Heart left ventricle (tissue), 16 donors: ENCODE measurements at regions not wholly inside any gene's neighbourhood (a gene's known extent, or its start where the extent isn't known, plus 50 kb on each side); places are given as distances from the start of the nearest gene placed in this dataset.
"Not testable (repeated sequence)": the region's sequence is repeated elsewhere in the genome, so short reads cannot be mapped to it uniquely, and the experiment has no call there.

Experiments
- ATAC-seq, 4 donors: fragments of 200-7000 bp; cut with Tn5 transposase; one replicate each; pipeline ENCODE4 v1.9.1; 2020 to 2022; ENCODE audit warnings: moderate library complexity in 4 of 4, mild to moderate bottlenecking in 3 of 4, moderate number of reproducible peaks in 1 of 4
- DNase-seq, 5 donors: peaks; one replicate each; pipeline ENCODE4 v3.0.0-alpha.2; 2020
- H3K27ac ChIP-seq, 12 donors: fragments of 200-600 bp; sonication (generic) in 4 of 12; one replicate each; pipeline versions ENCODE4 v1.5.0 to v1.8.0; 2016 to 2022; ENCODE audit warnings: mild to moderate bottlenecking in 2 of 12
- H3K27me3 ChIP-seq, 9 donors: fragments of 200-600 bp; sonication (generic) in 2 of 9; one replicate each; pipeline versions ENCODE4 v1.5.1 to v1.8.0; 2016 to 2022; ENCODE audit warnings: mild to moderate bottlenecking in 3 of 9
- H3K36me3 ChIP-seq, 9 donors: fragments of 200-600 bp; sonication (generic) in 2 of 9; one replicate each; pipeline versions ENCODE4 v1.5.0 to v1.8.0; 2018 to 2022; ENCODE audit warnings: mild to moderate bottlenecking in 2 of 9
- H3K4me1 ChIP-seq, 12 donors: fragments of 200-600 bp; sonication (generic) in 4 of 12; one replicate each; pipeline versions ENCODE4 v1.5.0 to v1.8.0; 2016 to 2022; ENCODE audit warnings: mild to moderate bottlenecking in 3 of 12
- H3K4me3 ChIP-seq, 12 donors: fragments of 200-600 bp; sonication (generic) in 4 of 12; one replicate each; pipeline versions ENCODE4 v1.5.0 to v1.8.0; 2017 to 2022; ENCODE audit warnings: mild to moderate bottlenecking in 9 of 12, moderate library complexity in 4 of 12
- H3K9me3 ChIP-seq, 12 donors: fragments of 200-600 bp; sonication (generic) in 4 of 12; one replicate each; pipeline versions ENCODE4 v1.5.0 to v1.8.0; 2016 to 2022; ENCODE audit warnings: mild to moderate bottlenecking in 1 of 12
- CTCF ChIP-seq, 12 donors: fragments of 200-600 bp; sonication (generic) in 4 of 12; IDR thresholded peaks; one replicate each; pipeline versions ENCODE4 v1.5.0 to v1.8.0; 2018 to 2022; ENCODE audit warnings: antibody characterized with exemption in 12 of 12, mild to moderate bottlenecking in 5 of 12
- POLR2A ChIP-seq, 2 donors: fragments of 450-650 bp; IDR thresholded peaks; one replicate each; pipeline ENCODE4 v1.6.1; 2017; ENCODE audit warnings: antibody characterized with exemption in 2 of 2, mild to moderate bottlenecking in 2 of 2, moderate library complexity in 2 of 2
- WGBS, 4 donors: extraction: QIAGEN DNeasy Blood & Tissue Kit in 2 of 4; methylation state at CpG; one replicate each; pipeline versions ENCODE4 v1.1.5 to v1.1.7; 2013 to 2018; 5-methylcytosine and 5-hydroxymethylcytosine counted together
- intact Hi-C, 10 donors: fragments of 100-400 bp; cut with DNase I; formaldehyde crosslinking; loops; one replicate each; pipeline versions ENCODE4 v1.11.1 to v1.14.2; 2022
- donor health status: ischemic (EF 13 %, LVEDD 7.1; RV severe dilation, severe dysfunction).
- donor health status: healthy with polysubstance abuse.
- donor health status: DM: no; HTN: yes; CAD: no.
- donor health status: DM: no; HTN: no; CAD: no.
- donor health status: ischemic (EF 25% LVEDD 6.9; RV normal size, moderate dysfunction).
- donor health status: ischemic (EF 25% LVEDD 5.7; RV mildly dilated, moderate dysfunction).
- donor health status: healthy.
- donor health status: DM: yes; HTN: yes; CAD: no.
- donor health status: ischemic (EF 35%, LVEDD 5.7; RV mildly dilated, moderate dysfunction).
- donor health status: nonischemic (EF 11% LVEDD 7.7; RV severe dilation, severe dysfunction).
- donor health status: DM: yes; HTN: yes; CAD: no.
- donor health status: PGD.
- donor health status: ischemic (EF 29% LVEDD 5.4; RV normal size, mild dysfunction).
- donor health status: nonischemic (EF 23%, LVEDD 6.1; RV moderate dilation, normal function).

DNA sequence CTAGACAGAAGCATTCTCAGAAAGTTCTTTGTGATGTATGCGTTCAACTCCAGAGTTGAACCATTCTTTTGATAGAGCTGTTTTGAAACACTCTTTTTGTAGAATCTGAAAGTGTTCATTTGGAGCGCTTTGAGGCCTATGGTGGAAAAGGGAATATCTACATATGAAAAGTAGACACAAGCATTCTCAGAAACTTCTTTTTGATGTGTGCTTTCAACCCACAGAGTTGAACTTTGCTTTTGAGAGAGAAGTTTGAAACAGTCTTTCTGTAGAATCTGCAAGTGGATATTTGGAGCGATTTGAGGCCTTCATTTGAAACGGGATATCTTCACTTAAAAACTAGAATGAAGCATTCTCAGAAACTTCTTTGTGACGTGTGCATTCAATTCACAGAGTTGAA is 582.6 kb upstream of the ZNF337 start:
- ATAC-seq: no peak
- intact Hi-C loops: no loop called here

GRCh38 chr20:26277339-26277738 is 580.7 kb upstream of the ZNF337 start:
- no peak overlapping the region for H3K27ac ChIP-seq
- no peaks in the 10 kb centered on the region for H3K27me3 ChIP-seq
- no peaks in the 10 kb centered on the region for H3K36me3 ChIP-seq
- ATAC-seq (no peak), DNase-seq (no peak)
- no peak overlapping the region for H3K4me3 ChIP-seq
- no peak for TF ChIP-seq POLR2A (IDR thresholded peaks at IDR 0.05)
- TF ChIP-seq CTCF (IDR thresholded peaks at IDR 0.05): no peak
- no peaks in the 10 kb centered on the region for H3K9me3 ChIP-seq
- no peaks in the 10 kb centered on the region for H3K4me1 ChIP-seq
- 86 to 90% (median 88%) methylated on average over 17 to 21 of the region's 21 CpGs for WGBS, 4 donors
- intact Hi-C loops: no loop called here

More for the DNA sequence above, 582.6 kb upstream of the ZNF337 start:
- H3K9me3 ChIP-seq: no peaks in the 10 kb centered on the region
- no peaks in the 10 kb centered on the region for H3K27me3 ChIP-seq
- H3K36me3 ChIP-seq: no peaks in the 10 kb centered on the region
- H3K4me1 ChIP-seq: no peaks in the 10 kb centered on the region
- no peak overlapping the region for H3K27ac ChIP-seq
- no peak overlapping the region for H3K4me3 ChIP-seq
- DNase-seq: no peak
- TF ChIP-seq CTCF (IDR thresholded peaks at IDR 0.05) (no peak), POLR2A (IDR thresholded peaks at IDR 0.05) (no peak)
- WGBS, 4 donors: 85 to 90% (median 88%) methylated on average over 5 of the region's 5 CpGs

- H3K9me3 ChIP-seq: no peaks in the 10 kb centered on the region
- WGBS, 4 donors: 16 to 29% (median 21%) methylated on average over 10 to 29 of the region's 29 CpGs
- H3K4me3 ChIP-seq: no peak overlapping the region
- no peak for DNase-seq
- no peaks in the 10 kb centered on the region for H3K27me3 ChIP-seq
- no peaks in the 10 kb centered on the region for H3K4me1 ChIP-seq
- peak in 1 of 12 donors; percentile 11 for TF ChIP-seq CTCF (IDR thresholded peaks at IDR 0.05)
- no peak for TF ChIP-seq POLR2A (IDR thresholded peaks at IDR 0.05)
- H3K36me3 ChIP-seq: no peaks in the 10 kb centered on the region
- no peak overlapping the region for H3K27ac ChIP-seq
- intact Hi-C loops: no loop called here
- peak in 1 of 4 donors; percentile 39 for ATAC-seq
Observed at GRCh38 chr20:26276554-26277210, 580.0 kb upstream of the ZNF337 start.

DNA sequence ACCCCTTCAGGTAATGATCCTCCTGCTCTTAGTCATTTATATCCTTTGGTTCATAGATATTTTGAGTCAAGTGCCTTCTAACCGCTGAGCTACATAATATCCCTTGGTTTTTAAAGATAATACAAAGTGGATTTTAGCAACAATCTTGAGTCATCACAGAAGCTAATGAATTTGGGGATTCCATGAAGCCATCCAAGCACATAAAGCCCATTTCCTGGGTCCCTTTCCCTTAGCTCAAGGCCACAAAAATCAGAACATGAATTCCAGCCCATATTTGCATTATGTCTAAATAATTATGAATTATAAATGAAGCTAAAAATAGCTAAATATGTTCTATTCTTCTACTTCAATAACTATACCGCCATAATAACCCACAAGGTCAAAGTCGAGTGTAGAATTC is 572.1 kb upstream of the ZNF337 start:
- ATAC-seq, intact Hi-C loops, H3K27me3 ChIP-seq, H3K4me1 ChIP-seq, H3K36me3 ChIP-seq, H3K4me3 ChIP-seq, H3K27ac ChIP-seq, DNase-seq, H3K9me3 ChIP-seq: not testable (repeated sequence)
- WGBS, 4 donors: 75 to 86% (median 76%) methylated on average over 3 of the region's 3 CpGs

- H3K4me1 ChIP-seq, H3K4me3 ChIP-seq, H3K36me3 ChIP-seq, DNase-seq, H3K27me3 ChIP-seq, intact Hi-C loops, ATAC-seq, H3K27ac ChIP-seq, H3K9me3 ChIP-seq: not testable (repeated sequence)
- 51 to 64% (median 56%) methylated on average over 2 of the region's 2 CpGs for WGBS, 4 donors
Observed at GRCh38 chr20:26260925-26261324, 564.3 kb upstream of the ZNF337 start.

- H3K36me3 ChIP-seq, H3K9me3 ChIP-seq, ATAC-seq, DNase-seq, H3K4me3 ChIP-seq, H3K27me3 ChIP-seq, H3K4me1 ChIP-seq, intact Hi-C loops, H3K27ac ChIP-seq: not testable (repeated sequence)
- WGBS, 4 donors: 58 to 65% (median 63%) methylated on average over 8 of the region's 8 CpGs
Observed at GRCh38 chr20:26252311-26252975, 555.8 kb upstream of the ZNF337 start.

- DNase-seq, H3K27ac ChIP-seq, intact Hi-C loops, ATAC-seq, H3K9me3 ChIP-seq, H3K4me1 ChIP-seq, H3K27me3 ChIP-seq, H3K4me3 ChIP-seq, H3K36me3 ChIP-seq: not testable (repeated sequence)
- WGBS, 4 donors: 88 to 93% (median 91%) methylated on average over 27 to 29 of the region's 29 CpGs
Observed at GRCh38 chr20:26251376-26251775, 554.7 kb upstream of the ZNF337 start.
